ENCODE measurements at regions not wholly inside any gene's neighbourhood (a gene's known extent, or its start where the extent isn't known, plus 50 kb on each side); places are given as distances from the start of the nearest gene placed in this dataset.
"Not testable (repeated sequence)": the region's sequence is repeated elsewhere in the genome, so short reads cannot be mapped to it uniquely, and the experiment has no call there.

- no peak for DNase-seq
Observed at GRCh38 chr20:53833333-53834061, 236.9 kb downstream of the BCAS1 start.

- DNase-seq, result no peak
Observed at GRCh38 chr20:53832499-53832898, 237.9 kb downstream of the BCAS1 start.

- no peak for DNase-seq
Observed at GRCh38 chr20:53831812-53832211, 238.2 kb upstream of the ZNF217 start.

- DNase-seq, result no peak
Observed at GRCh38 chr20:53831228-53831627, 237.6 kb upstream of the ZNF217 start.

GRCh38 chr20:53829724-53830521 is 236.3 kb upstream of the ZNF217 start:
- no peak for DNase-seq

- no peak for DNase-seq
Observed at GRCh38 chr20:53829255-53829723, 235.7 kb upstream of the ZNF217 start.

GRCh38 chr20:53828682-53829254 is 235.1 kb upstream of the ZNF217 start:
- DNase-seq, result no peak

- DNase-seq, result no peak
Observed at GRCh38 chr20:53828088-53828681, 234.5 kb upstream of the ZNF217 start.

GRCh38 chr20:53827292-53828087 is 233.9 kb upstream of the ZNF217 start:
- DNase-seq, result no peak

GRCh38 chr20:53826597-53827291 is 233.1 kb upstream of the ZNF217 start:
- DNase-seq, result no peak

- no peak for DNase-seq
Observed at GRCh38 chr20:53826090-53826489, 232.5 kb upstream of the ZNF217 start.

GRCh38 chr20:53825282-53825681 is 231.6 kb upstream of the ZNF217 start:
- no peak for DNase-seq

GRCh38 chr20:53824779-53825178 is 231.1 kb upstream of the ZNF217 start:
- no peak for DNase-seq

GRCh38 chr20:53823121-53823764 is 229.6 kb upstream of the ZNF217 start:
- no peak for DNase-seq

- DNase-seq, result no peak
Observed at GRCh38 chr20:53822534-53822933, 228.9 kb upstream of the ZNF217 start.

GRCh38 chr20:53819973-53820451 is 226.4 kb upstream of the ZNF217 start:
- DNase-seq, result no peak

- DNase-seq, result no peak
Observed at GRCh38 chr20:53818457-53819177, 225.0 kb upstream of the ZNF217 start.

GRCh38 chr20:53817513-53817912 is 223.9 kb upstream of the ZNF217 start:
- not testable (repeated sequence) for DNase-seq

- DNase-seq, result no peak
Observed at GRCh38 chr20:53816872-53817398, 223.3 kb upstream of the ZNF217 start.

- DNase-seq, result no peak
Observed at GRCh38 chr20:53815509-53815908, 221.9 kb upstream of the ZNF217 start.

Measured in SIG-M5 (cell line).